ENCODE measurements at regions not wholly inside any gene's neighbourhood (a gene's known extent, or its start where the extent isn't known, plus 50 kb on each side); places are given as distances from the start of the nearest gene placed in this dataset.

DNA sequence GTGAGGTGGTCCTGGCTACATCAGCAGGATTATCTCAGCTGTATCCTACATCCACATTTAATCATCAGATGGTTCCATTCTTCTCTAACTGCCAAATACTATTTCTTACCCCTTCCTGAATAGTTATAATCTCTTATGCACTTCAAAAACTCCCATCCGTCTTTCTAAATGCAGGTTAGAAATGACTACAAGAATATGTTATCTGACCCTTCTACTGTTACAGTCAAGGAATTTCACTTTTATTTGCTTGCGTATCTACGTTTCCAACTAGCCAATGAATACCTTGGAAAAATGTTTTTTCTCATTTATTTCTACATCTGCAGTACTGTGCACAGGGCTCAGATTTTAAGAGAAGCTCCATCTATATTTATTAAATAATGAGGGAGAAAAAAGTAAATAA lies 709.9 kb downstream of the KCNT2 start:
- TF ChIP-seq, protein P1, sequence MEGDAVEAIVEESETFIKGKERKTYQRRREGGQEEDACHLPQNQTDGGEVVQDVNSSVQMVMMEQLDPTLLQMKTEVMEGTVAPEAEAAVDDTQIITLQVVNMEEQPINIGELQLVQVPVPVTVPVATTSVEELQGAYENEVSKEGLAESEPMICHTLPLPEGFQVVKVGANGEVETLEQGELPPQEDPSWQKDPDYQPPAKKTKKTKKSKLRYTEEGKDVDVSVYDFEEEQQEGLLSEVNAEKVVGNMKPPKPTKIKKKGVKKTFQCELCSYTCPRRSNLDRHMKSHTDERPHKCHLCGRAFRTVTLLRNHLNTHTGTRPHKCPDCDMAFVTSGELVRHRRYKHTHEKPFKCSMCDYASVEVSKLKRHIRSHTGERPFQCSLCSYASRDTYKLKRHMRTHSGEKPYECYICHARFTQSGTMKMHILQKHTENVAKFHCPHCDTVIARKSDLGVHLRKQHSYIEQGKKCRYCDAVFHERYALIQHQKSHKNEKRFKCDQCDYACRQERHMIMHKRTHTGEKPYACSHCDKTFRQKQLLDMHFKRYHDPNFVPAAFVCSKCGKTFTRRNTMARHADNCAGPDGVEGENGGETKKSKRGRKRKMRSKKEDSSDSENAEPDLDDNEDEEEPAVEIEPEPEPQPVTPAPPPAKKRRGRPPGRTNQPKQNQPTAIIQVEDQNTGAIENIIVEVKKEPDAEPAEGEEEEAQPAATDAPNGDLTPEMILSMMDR (IDR thresholded peaks at IDR 0.05), result no peak
- TF ChIP-seq POLR2A (IDR thresholded peaks at IDR 0.05) (no peak), POLR2AphosphoS5 (IDR thresholded peaks at IDR 0.05) (no peak), EP300 (IDR thresholded peaks at IDR 0.05) (no peak)
